ENCODE measurements at regions not wholly inside any gene's neighbourhood (a gene's known extent, or its start where the extent isn't known, plus 50 kb on each side); places are given as distances from the start of the nearest gene placed in this dataset.
"Not testable (repeated sequence)": the region's sequence is repeated elsewhere in the genome, so short reads cannot be mapped to it uniquely, and the experiment has no call there.

GRCh38 chr15:98103570-98103969 is 143.1 kb downstream of the ARRDC4 start:
- intact Hi-C loops (cut with micrococcal nuclease; ENCODE audit: unreplicated experiment): no loop called here
- H3K36me3 ChIP-seq (ENCODE audit: low read depth): no peaks in the 10 kb centered on the region

GRCh38 chr15:98104386-98105151 is 144.1 kb downstream of the ARRDC4 start:
- intact Hi-C loops (cut with micrococcal nuclease; ENCODE audit: unreplicated experiment); H4K20me1 ChIP-seq (ENCODE audit: insufficient read depth); H2AFZ ChIP-seq; H3K4me3 ChIP-seq; DNase-seq; H3K9me3 ChIP-seq (ENCODE audit: insufficient read depth, low read depth); H3K36me3 ChIP-seq (ENCODE audit: low read depth); CTCF ChIA-PET; H3K4me2 ChIP-seq; BruUV-seq (replicated peaks); H3K27ac ChIP-seq; H3K4me1 ChIP-seq (replicated peaks; ENCODE audit: insufficient read depth); H3K79me2 ChIP-seq (ENCODE audit: low read depth); POLR2A ChIA-PET (ENCODE audit: unreplicated experiment); H3K9me2 ChIP-seq (ENCODE audit: insufficient read depth); H3F3A ChIP-seq (ENCODE audit: insufficient read depth, low read depth): not testable (repeated sequence)
- H3K27me3 ChIP-seq (ENCODE audit: insufficient read depth, low read depth): peaks cover 33% of the 10 kb centered on the region

More at GRCh38 chr15:98103570-98103969, 143.1 kb downstream of the ARRDC4 start:
- H3K9me3 ChIP-seq (ENCODE audit: insufficient read depth, low read depth): no peaks in the 10 kb centered on the region
- H3K4me2 ChIP-seq: no peak overlapping the region
- no peak overlapping the region for H2AFZ ChIP-seq
- peaks cover 33% of the 10 kb centered on the region for H3K27me3 ChIP-seq (ENCODE audit: insufficient read depth, low read depth)
- H3K27ac ChIP-seq: no peak overlapping the region
- H3K79me2 ChIP-seq (ENCODE audit: low read depth): no peaks in the 10 kb centered on the region
- H3K9me2 ChIP-seq (ENCODE audit: insufficient read depth): no peaks in the 10 kb centered on the region
- no peak overlapping the region for H3K4me3 ChIP-seq
- BruUV-seq (replicated peaks): no TSS peak
- no peaks in the 10 kb centered on the region for H3F3A ChIP-seq (ENCODE audit: insufficient read depth, low read depth)
- POLR2A ChIA-PET (ENCODE audit: unreplicated experiment): no interaction called here
- no peaks in the 10 kb centered on the region for H3K4me1 ChIP-seq (replicated peaks; ENCODE audit: insufficient read depth)
- TF ChIP-seq CTCF (conservative IDR thresholded peaks at IDR 0.05) (no peak), EZH2 (IDR thresholded peaks at IDR 0.05; ENCODE audit: low read depth) (no peak)
- no peak for DNase-seq
- H4K20me1 ChIP-seq (ENCODE audit: insufficient read depth): no peaks in the 10 kb centered on the region
- CTCF ChIA-PET: no interaction called here

DNA sequence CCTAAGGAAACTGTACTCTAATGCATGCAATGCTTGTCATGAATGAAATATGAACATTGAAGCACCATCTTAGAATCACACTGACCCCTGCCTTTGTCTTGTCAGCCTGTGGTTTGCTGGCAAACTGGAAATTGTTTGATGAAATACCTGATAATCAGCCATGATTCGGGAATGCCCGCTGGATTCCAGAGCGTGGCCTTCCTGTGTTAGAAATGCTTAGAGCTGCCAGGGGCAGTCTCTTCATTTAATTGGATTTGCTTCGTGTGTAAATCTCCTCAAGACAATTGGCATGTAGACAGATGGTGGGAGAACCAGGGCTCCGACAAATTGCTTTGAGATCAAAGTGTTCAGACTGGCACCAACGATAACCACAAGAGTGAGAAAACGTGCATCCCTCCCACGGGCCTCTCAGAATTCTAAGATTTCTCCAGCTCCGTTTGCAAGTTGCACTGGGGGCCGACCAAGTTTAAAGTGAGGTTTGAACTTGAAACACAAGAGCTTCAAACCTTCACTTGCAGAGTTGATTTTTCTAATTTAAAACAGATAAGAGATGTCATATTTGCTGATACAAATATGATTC is 146.2 kb downstream of the ARRDC4 start:
- intact Hi-C loops (cut with micrococcal nuclease; ENCODE audit: unreplicated experiment); H2AFZ ChIP-seq; CTCF ChIA-PET; H3K4me3 ChIP-seq; H3K9me2 ChIP-seq (ENCODE audit: insufficient read depth); H3K4me1 ChIP-seq (replicated peaks; ENCODE audit: insufficient read depth); H3K27ac ChIP-seq; H3K9me3 ChIP-seq (ENCODE audit: insufficient read depth, low read depth); H3K79me2 ChIP-seq (ENCODE audit: low read depth); H3F3A ChIP-seq (ENCODE audit: insufficient read depth, low read depth); BruUV-seq (replicated peaks); POLR2A ChIA-PET (ENCODE audit: unreplicated experiment); H4K20me1 ChIP-seq (ENCODE audit: insufficient read depth); H3K36me3 ChIP-seq (ENCODE audit: low read depth); H3K4me2 ChIP-seq; DNase-seq: not testable (repeated sequence)
- peaks cover 31% of the 10 kb centered on the region for H3K27me3 ChIP-seq (ENCODE audit: insufficient read depth, low read depth)

DNA sequence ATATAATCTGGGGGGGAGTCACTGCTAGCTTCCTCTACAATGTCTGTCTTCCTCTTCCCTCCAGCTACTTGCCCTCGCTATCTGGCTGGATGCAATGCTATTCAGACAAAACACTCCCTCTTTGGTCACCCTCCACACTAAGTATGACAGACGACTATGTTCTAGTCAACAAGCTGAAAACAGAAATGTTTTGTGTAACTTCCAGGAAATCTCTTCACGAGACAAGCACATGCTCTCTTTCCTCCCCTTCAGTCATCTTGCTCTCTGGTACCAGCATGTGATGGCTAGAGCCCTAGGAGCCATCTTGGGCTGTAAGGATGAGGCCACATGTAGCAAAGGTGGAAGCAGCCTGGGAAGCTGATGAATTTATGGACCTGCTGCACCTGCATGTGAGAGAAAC is 151.3 kb downstream of the ARRDC4 start:
- Histone ChIP-seq H3K9me2 (ENCODE audit: insufficient read depth) (no peaks in the 10 kb centered on the region), H3K36me3 (ENCODE audit: low read depth) (no peaks in the 10 kb centered on the region), H3K4me3 (no peak overlapping the region), H3F3A (ENCODE audit: insufficient read depth, low read depth) (no peaks in the 10 kb centered on the region), H2AFZ (no peak overlapping the region), H3K27ac (no peak overlapping the region), H4K20me1 (ENCODE audit: insufficient read depth) (no peaks in the 10 kb centered on the region), H3K9me3 (ENCODE audit: insufficient read depth, low read depth) (no peaks in the 10 kb centered on the region), H3K27me3 (ENCODE audit: insufficient read depth, low read depth) (0 out of 2 replicates have a peak, but pooled peaks cover 3% of the 10 kb centered on the region), H3K4me2 (no peak overlapping the region), H3K4me1 (replicated peaks; ENCODE audit: insufficient read depth) (no peaks in the 10 kb centered on the region), H3K79me2 (ENCODE audit: low read depth) (no peaks in the 10 kb centered on the region)
- POLR2A ChIA-PET (ENCODE audit: unreplicated experiment): no interaction called here
- TF ChIP-seq EZH2 (IDR thresholded peaks at IDR 0.05; ENCODE audit: low read depth) (no peak), CTCF (conservative IDR thresholded peaks at IDR 0.05) (no peak)
- CTCF ChIA-PET: interaction anchor here (0.6 kb wide), 1 partner anchor 196 kb away, joined by 4 read pairs; no protein-coding TSS in a partner anchor
- no peak for DNase-seq
- no TSS peak for BruUV-seq (replicated peaks)
- intact Hi-C loops (cut with micrococcal nuclease; ENCODE audit: unreplicated experiment): no loop called here
